ENCODE measurements at regions not wholly inside any gene's neighbourhood (a gene's known extent, or its start where the extent isn't known, plus 50 kb on each side); places are given as distances from the start of the nearest gene placed in this dataset.

DNA sequence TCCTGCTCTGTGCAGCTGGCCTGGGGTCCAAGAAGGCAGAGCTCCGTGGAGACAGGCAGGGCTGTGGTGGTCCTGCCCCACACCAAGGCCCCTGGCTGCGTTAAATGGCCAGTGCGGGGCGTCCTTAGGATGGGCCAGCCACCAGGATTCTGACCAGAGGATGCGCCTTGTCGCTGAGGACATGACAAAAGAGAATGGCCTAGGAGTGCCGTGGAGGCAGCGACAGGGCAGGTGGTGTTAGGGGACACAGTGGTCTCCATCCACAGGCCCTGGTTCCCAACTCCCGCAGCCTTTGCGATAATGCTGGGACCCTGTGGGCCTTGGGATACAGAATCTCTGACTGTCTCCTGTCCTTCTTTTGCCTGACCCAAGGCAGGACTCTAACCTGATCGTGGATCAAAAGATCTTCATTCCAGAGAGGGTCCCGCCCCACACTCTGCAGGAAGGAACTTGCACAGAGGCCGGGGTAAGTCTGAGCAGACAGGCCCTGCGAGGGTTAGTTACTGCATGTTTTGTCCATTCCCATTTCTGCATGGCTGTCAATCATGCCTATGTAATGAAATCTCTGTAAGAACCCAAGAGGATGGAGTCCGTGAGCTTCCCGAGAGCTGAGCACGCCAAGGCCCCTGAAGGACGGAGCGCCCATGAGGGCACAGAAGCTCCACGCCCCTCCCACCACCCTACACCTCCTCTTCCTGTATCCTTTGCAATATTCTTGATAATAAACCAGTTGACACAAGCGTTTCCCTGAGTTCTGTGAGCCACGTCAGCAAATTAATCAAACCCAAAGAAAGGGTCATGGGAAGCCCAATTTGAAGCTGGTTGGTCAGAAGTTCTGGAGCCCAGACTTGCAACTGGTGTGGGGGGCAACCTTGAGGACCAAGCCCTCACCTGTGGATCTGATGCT, 251.5 kb upstream of the SALL3 start:
- DNase-seq (ENCODE audit: low spot score): no peak

GRCh38 chr18:78728784-78729467, 250.7 kb upstream of the SALL3 start:
- no peak for DNase-seq (ENCODE audit: low spot score)

- no peak for DNase-seq (ENCODE audit: low spot score)
These were observed 249.1 kb upstream of the SALL3 start for GRCh38 chr18:78730546-78730945.

GRCh38 chr18:78731016-78731397, 248.6 kb upstream of the SALL3 start:
- no peak for DNase-seq (ENCODE audit: low spot score)

GRCh38 chr18:78731398-78732032, 248.1 kb upstream of the SALL3 start:
- no peak for DNase-seq (ENCODE audit: low spot score)

GRCh38 chr18:78732273-78733210, 247.1 kb upstream of the SALL3 start:
- DNase-seq (ENCODE audit: low spot score): no peak

DNA sequence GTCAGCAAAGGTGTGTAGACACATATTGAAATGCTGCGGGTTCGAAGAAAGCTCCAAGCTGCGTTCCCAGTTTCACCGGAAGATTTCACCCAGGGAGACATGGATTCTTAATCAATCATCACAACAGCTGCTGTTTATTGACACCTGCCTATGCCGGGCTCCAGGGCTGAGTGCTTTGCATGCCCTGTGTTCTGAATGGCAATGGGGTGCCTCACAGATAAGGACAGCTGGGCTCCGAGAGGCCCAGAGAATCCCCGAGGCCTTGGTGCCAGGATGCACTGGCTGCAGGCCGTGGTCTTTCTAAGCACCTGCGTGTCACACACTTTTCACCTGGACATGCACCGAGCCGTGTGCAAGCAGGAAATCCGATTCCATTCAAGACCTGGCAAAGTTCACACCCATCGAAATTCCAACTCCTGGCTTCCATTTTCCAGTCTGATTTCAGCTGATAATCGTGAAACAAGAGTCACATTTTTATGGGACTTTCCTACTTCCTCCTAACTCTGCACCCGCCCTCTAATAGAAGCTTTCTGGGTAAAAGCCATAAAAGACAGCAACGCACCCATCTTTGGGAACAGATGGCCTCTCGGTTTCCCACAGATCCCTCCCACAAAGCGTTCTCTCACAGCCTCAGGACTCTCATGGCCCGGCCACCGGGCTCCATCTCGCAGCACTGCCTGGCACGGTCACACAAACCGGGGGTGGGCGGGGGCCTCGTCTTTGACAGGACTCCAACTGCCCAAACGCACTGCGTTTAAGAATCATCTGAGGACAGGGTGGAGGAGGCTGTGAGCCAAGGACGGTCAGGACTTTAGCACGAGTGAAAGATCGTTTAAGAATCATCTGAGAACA, 245.6 kb upstream of the SALL3 start:
- DNase-seq (ENCODE audit: low spot score): no peak

DNA sequence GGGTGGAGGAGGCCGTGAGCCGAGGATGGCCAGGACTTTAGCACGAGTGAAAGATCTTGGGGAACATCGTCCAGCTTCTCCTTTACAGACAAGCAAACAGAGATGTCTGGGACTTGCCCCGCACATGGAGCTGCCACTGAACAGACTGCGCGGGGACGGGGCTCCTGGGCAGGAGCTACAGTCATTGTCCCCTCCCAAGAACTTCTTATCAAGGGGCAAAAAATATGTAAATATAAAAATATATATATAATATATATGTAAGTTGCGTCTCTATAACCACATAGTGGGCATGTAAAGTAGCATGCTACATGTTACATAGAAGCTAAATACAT, 245.0 kb upstream of the SALL3 start:
- DNase-seq (ENCODE audit: low spot score): no peak

DNA sequence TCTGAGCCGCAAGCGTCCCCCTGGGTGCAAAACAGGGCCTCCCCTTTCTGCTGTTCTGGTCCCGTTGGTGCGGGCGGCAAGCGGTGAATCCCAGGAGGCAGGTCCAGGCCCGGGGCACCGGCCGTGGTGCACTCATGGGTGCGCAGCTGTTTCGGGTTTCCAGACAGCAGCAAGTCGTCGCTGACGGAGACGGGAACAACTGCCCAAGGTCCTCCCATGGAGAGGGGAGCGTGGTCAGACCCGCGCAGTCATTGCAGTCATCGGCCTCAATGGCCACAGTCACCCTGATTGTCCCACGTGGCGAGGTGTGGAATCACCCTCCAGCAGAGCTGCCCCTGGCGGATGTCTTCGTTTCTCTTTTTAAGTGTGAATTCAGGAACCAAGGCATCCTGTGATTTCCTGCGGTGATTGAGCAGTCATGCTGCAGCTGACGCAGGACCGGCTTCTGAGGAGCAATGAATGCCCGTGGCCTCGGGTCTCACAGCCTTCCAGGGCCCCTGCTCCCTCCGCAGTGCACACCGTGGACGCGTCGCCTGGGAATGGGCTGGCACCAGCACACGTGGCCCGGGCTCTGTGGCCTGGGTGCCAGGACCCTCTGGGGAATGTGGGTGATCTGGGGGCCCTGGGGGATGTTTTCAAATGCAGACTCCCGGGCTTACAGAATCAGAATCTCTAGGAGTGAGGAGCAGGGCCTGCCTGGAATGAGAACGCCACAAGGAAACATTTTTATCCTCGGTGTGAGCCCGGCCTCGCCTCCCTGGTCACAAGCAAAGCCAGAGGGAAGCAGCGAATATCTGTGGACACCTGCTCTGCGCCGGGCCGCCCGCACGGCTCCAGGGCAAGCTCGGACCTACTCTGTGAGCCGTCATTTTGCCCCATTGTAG, 244.2 kb upstream of the SALL3 start:
- no peak for DNase-seq (ENCODE audit: low spot score)

DNA sequence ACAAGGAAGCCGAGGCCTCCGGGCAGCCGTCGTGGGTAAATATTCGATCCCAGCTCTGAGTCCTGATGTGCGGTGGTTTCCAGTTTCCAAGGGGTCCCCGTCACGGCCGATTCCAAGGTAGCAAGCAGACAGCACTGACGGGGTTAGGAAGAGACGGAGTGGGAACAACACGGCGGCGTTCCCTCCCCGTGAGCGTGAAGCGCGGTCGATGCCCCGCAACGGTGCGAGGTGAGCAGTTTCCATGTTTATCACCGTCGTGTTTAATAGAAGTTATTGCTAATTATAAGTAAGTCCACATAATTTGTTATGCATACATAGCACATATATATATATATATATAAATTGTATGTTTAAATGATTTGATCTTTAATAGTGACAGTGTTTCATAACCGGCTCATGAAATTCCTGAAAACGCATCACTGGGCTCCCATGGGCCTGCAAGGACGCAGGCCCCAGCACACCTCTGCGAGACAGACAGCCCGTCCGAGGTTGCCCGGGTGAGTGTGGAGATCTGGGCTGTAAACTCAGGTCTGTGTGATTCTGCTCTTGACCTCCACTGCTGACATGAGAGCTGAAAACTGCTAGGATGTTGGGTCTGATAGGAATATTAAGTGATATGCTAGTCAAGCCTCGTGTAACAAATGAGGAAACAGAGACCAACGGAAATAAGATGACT, 243.5 kb upstream of the SALL3 start:
- DNase-seq (ENCODE audit: low spot score): no peak

GRCh38 chr18:78737006-78737915, 242.4 kb upstream of the SALL3 start:
- DNase-seq (ENCODE audit: low spot score): no peak

DNA sequence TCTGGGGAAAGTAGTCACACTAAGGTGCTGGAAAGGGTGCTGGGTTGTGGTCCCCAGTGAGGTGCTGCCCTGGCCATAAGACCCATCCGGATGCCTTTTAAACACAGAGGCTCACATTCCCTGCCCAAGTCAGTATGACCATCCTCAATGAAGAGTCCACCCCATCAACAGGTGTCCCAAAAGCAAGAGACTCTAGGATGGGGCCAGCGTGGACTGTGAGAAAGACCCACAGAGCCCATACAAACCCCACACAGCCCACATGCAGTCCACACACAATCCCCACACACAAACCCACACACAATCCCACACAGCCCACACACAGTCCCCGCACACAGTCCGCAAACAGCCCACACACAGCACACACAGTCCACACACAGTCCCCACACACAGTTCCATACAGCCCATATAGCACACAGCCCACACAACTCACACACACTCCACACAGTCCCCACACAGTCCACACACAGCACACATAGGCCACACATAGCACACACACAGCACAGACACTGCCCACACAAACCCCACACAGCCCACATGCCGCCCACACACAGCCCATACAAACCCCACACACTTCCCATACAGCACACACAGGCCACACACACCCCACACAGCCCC, 241.4 kb upstream of the SALL3 start:
- no peak for DNase-seq (ENCODE audit: low spot score)

GRCh38 chr18:78739115-78739514, 240.5 kb upstream of the SALL3 start:
- DNase-seq (ENCODE audit: low spot score): no peak

DNA sequence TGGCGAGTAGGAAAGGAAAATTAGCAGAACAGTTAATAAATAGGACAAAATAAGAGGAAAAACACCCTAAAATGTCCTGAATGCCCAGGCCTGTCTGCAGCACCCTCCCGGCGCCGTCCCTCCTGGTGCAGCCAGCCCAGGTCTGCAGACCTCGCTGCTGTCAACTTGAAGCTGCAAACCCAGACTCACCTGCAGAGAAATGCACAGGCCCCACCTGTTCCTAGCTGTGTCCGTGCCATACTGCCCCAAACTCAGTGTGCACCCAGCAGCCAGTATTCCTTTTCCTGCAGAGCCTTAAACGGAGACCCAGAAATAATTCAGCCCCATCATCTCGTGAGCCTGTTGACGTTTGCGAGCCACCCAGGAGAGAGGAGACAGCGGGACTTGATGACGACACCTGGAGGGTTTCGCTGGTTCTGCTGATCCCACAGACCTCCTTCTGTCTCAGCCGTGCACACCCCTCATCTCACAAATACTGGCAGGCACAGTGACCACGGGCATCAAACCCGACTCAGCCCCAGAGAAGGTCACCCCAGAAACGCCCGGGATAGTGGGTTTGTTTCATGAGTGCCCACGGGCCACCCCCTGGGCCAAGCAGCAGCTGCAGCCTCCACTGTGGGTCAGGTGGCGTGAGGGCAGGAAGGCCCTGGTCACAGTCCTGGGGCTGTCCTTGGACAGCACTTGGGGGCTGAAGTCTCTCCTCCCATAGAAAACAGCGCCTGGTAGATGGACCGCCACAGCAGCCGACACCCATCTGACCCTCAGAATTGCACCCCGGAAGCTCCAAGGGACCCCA, 239.5 kb upstream of the SALL3 start:
- DNase-seq (ENCODE audit: low spot score): no peak

DNA sequence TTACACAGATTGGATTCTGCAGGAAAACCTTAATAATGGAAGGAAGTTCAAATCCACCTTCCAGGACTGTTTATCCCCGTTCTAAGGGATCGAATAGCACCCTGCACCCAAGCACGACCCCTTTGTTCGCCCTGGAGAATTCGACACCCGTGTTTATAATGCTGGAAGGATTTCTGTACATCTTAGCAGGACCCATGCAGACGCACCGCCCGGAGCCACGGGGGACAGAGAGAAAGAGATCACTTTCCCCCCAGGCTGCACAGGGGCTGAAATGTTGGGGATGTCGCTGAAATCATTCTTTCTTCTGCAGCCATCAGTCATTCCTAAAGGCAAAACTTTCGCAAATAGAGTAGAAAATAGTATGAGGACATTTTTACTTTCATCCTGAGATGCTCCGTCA, 238.7 kb upstream of the SALL3 start:
- no peak for DNase-seq (ENCODE audit: low spot score)

GRCh38 chr18:78741381-78742217, 238.0 kb upstream of the SALL3 start:
- no peak for DNase-seq (ENCODE audit: low spot score)

All from COLO829 (cell line).